ENCODE measurements at regions not wholly inside any gene's neighbourhood (a gene's known extent, or its start where the extent isn't known, plus 50 kb on each side); places are given as distances from the start of the nearest gene placed in this dataset.

GRCh38 chr18:41499345-41499744, 455.7 kb upstream of the PIK3C3 start (continued):
- no peak for TF ChIP-seq ETS1 (IDR thresholded peaks at IDR 0.05)

- Histone ChIP-seq H3K4me2 (no peak overlapping the region), H3K4me3 (no peak overlapping the region), H4K20me1 (replicated peaks; ENCODE audit: insufficient read depth) (no peaks in the 10 kb centered on the region), H3K4me1 (ENCODE audit: insufficient read depth) (no peaks in the 10 kb centered on the region), H3K27ac (ENCODE audit: low read depth) (no peak overlapping the region), H3K36me3 (ENCODE audit: insufficient read depth) (no peaks in the 10 kb centered on the region), H3F3A (replicated peaks; ENCODE audit: low read depth) (no peaks in the 10 kb centered on the region), H3K79me2 (replicated peaks; ENCODE audit: insufficient read depth) (no peaks in the 10 kb centered on the region), H3K9me2 (ENCODE audit: insufficient read depth) (0 out of 2 replicates have a peak, but pooled peaks cover 5% of the 10 kb centered on the region), H2AFZ (no peak overlapping the region), H3K27me3 (ENCODE audit: insufficient read depth) (no peaks in the 10 kb centered on the region)
- Mint-ChIP-seq H3K4me1 (no peaks in the 10 kb centered on the region), H3K4me3 (no peak overlapping the region), H3K9me3 (no peaks in the 10 kb centered on the region), H3K36me3 (ENCODE audit: low read depth) (no peaks in the 10 kb centered on the region), H3K27ac (no peak overlapping the region), H3K27me3 (ENCODE audit: insufficient read depth, low read depth, poor library complexity) (no peaks in the 10 kb centered on the region)
- DNase-seq (ENCODE audit: low spot score) (no peak), ATAC-seq (no peak)
- TF ChIP-seq ZNF331 (CRISPR knock-in tag; IDR thresholded peaks at IDR 0.05; ENCODE audit: low read depth) (no peak), STAT1 (IDR thresholded peaks at IDR 0.05; ENCODE audit: unreplicated experiment) (no peak), POLR2AphosphoS5 (IDR thresholded peaks at IDR 0.05; ENCODE audit: low read depth) (no peak), ZNF114 (CRISPR knock-in tag; IDR thresholded peaks at IDR 0.05) (no peak), NANOG (IDR thresholded peaks at IDR 0.05; ENCODE audit: borderline replicate concordance) (no peak), ETS1 (IDR thresholded peaks at IDR 0.05) (no peak), JUNB (IDR thresholded peaks at IDR 0.05; ENCODE audit: unreplicated experiment) (no peak), EZH2phosphoT487 (IDR thresholded peaks at IDR 0.05; ENCODE audit: unreplicated experiment) (no peak), ZNF462 (CRISPR knock-in tag; IDR thresholded peaks at IDR 0.05) (no peak), CTCF (conservative IDR thresholded peaks at IDR 0.05; ENCODE audit: low read depth in 2 of 2) (no peak), CREB1 (CRISPR knock-in tag; IDR thresholded peaks at IDR 0.05; ENCODE audit: low read depth) (no peak), REST (IDR thresholded peaks at IDR 0.05; ENCODE audit: unreplicated experiment) (no peak)
These were observed 464.2 kb upstream of the PIK3C3 start for GRCh38 chr18:41490861-41491260.

Data from GM23338 (cell line).